NB4 (cell line): ENCODE measurements at regions not wholly inside any gene's neighbourhood (a gene's known extent, or its start where the extent isn't known, plus 50 kb on each side); places are given as distances from the start of the nearest gene placed in this dataset.

Experiments
- CTCF ChIP-seq: IDR thresholded peaks from one replicate; pipeline ENCODE4 v1.5.1; 2012; ENCODE audit warnings: low read depth, low read length
- MYC ChIP-seq: IDR thresholded peaks from 2 replicates; pipeline ENCODE4 v1.6.1; 2011; ENCODE audit warnings: low read depth, low read length
- POLR2A ChIP-seq: IDR thresholded peaks from 2 replicates; pipeline ENCODE4 v1.6.1; 2011; ENCODE audit warnings: mild to moderate bottlenecking; ENCODE audit not compliant: insufficient read length; ENCODE audit errors: extremely low read depth

GRCh38 chr10:58102897-58103296 is 164.8 kb downstream of the IPMK start:
- TF ChIP-seq CTCF, result no peak
- no peak for TF ChIP-seq MYC
- TF ChIP-seq POLR2A, result no peak
